ENCODE measurements at regions not wholly inside any gene's neighbourhood (a gene's known extent, or its start where the extent isn't known, plus 50 kb on each side); places are given as distances from the start of the nearest gene placed in this dataset.

DNA sequence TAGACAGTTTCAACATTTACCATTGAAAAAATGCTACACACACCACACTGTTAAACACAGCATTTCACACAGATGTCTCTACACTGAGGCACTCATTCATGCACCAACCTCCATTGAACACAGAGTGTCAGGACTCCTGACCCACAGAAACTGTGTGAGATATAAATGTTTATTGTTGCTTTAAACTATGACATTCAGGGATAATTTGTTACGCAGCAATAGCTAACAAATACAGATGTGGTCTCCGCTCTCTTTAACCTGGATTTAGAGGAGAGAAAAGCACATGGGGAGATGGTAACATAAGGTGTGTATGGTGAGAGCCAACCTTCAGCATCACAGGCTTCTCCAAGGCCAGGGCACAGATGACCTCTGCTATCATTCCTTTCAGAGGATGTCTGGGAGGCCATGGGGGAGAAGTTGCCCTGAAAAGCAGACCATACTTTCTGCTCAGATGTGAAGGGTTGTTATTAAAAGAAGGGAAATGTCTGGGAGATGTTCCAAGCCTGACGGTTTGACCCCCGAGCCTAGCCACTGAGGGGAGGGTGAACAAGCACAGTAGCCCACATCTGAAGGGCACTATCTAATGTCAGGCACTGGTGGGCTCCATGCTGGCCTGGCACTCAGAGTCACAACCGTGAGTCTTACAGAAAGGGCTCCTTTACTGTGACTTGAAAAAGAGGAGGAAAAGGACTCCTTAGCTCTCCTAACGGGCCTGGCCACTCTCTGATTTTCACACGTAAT is 284.5 kb upstream of the TLE3 start:
- TF ChIP-seq, protein P1, sequence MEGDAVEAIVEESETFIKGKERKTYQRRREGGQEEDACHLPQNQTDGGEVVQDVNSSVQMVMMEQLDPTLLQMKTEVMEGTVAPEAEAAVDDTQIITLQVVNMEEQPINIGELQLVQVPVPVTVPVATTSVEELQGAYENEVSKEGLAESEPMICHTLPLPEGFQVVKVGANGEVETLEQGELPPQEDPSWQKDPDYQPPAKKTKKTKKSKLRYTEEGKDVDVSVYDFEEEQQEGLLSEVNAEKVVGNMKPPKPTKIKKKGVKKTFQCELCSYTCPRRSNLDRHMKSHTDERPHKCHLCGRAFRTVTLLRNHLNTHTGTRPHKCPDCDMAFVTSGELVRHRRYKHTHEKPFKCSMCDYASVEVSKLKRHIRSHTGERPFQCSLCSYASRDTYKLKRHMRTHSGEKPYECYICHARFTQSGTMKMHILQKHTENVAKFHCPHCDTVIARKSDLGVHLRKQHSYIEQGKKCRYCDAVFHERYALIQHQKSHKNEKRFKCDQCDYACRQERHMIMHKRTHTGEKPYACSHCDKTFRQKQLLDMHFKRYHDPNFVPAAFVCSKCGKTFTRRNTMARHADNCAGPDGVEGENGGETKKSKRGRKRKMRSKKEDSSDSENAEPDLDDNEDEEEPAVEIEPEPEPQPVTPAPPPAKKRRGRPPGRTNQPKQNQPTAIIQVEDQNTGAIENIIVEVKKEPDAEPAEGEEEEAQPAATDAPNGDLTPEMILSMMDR (IDR thresholded peaks at IDR 0.05): no peak
- TF ChIP-seq EZH2 (IDR thresholded peaks at IDR 0.05): no peak
